ENCODE measurements at regions not wholly inside any gene's neighbourhood (a gene's known extent, or its start where the extent isn't known, plus 50 kb on each side); places are given as distances from the start of the nearest gene placed in this dataset.
"Not testable (repeated sequence)": the region's sequence is repeated elsewhere in the genome, so short reads cannot be mapped to it uniquely, and the experiment has no call there.

GRCh38 chr2:185667452-185667851 is 71.2 kb upstream of the FSIP2 start:
- Histone ChIP-seq H3K36me3 (no peaks in the 10 kb centered on the region), H3K4me3 (no peak overlapping the region), H3K27ac (no peak overlapping the region), H3K27me3 (no peaks in the 10 kb centered on the region), H3K9me3 (no peaks in the 10 kb centered on the region), H3K4me1 (no peaks in the 10 kb centered on the region)
- TF ChIP-seq POLR2A (IDR thresholded peaks at IDR 0.05) = no peak
- intact Hi-C loops (cut with DNase I; ENCODE audit: low total_unique reads) = no loop called here
- no peak for DNase-seq (ENCODE audit: low spot score in 2 of 2)

GRCh38 chr2:185668710-185669109 is 69.9 kb upstream of the FSIP2 start:
- no peak overlapping the region for H3K27ac ChIP-seq
- no peak overlapping the region for H3K4me3 ChIP-seq
- intact Hi-C loops (cut with DNase I; ENCODE audit: low total_unique reads) = no loop called here
- DNase-seq (ENCODE audit: low spot score in 2 of 2) = no peak
- TF ChIP-seq POLR2A (IDR thresholded peaks at IDR 0.05) = no peak
- TF ChIP-seq CTCF (IDR thresholded peaks at IDR 0.05) = no peak
- no peaks in the 10 kb centered on the region for H3K27me3 ChIP-seq
- no peaks in the 10 kb centered on the region for H3K36me3 ChIP-seq
- H3K4me1 ChIP-seq = no peaks in the 10 kb centered on the region
- no peaks in the 10 kb centered on the region for H3K9me3 ChIP-seq

- H3K9me3 ChIP-seq = no peaks in the 10 kb centered on the region
- DNase-seq (ENCODE audit: low spot score in 2 of 2) = no peak
- H3K4me3 ChIP-seq = no peak overlapping the region
- no peaks in the 10 kb centered on the region for H3K4me1 ChIP-seq
- no peak overlapping the region for H3K27ac ChIP-seq
- TF ChIP-seq POLR2A (IDR thresholded peaks at IDR 0.05) (no peak), CTCF (IDR thresholded peaks at IDR 0.05) (no peak), POLR2AphosphoS5 (IDR thresholded peaks at IDR 0.05) (no peak)
- intact Hi-C loops (cut with DNase I; ENCODE audit: low total_unique reads) = no loop called here
- H3K36me3 ChIP-seq = no peaks in the 10 kb centered on the region
- H3K27me3 ChIP-seq = no peaks in the 10 kb centered on the region
Observed at GRCh38 chr2:185674232-185674631, 64.4 kb upstream of the FSIP2 start.

- no peaks in the 10 kb centered on the region for H3K27me3 ChIP-seq
- H3K27ac ChIP-seq = no peak overlapping the region
- no peak for DNase-seq (ENCODE audit: low spot score in 2 of 2)
- no peaks in the 10 kb centered on the region for H3K4me1 ChIP-seq
- no peak overlapping the region for H3K4me3 ChIP-seq
- no peak for TF ChIP-seq CTCF (IDR thresholded peaks at IDR 0.05)
- no peak for TF ChIP-seq POLR2AphosphoS5 (IDR thresholded peaks at IDR 0.05)
- no peak for TF ChIP-seq POLR2A (IDR thresholded peaks at IDR 0.05)
- H3K36me3 ChIP-seq = no peaks in the 10 kb centered on the region
- H3K9me3 ChIP-seq = no peaks in the 10 kb centered on the region
- intact Hi-C loops (cut with DNase I; ENCODE audit: low total_unique reads) = no loop called here
Observed at GRCh38 chr2:185676316-185676715, 62.3 kb upstream of the FSIP2 start.

- DNase-seq (ENCODE audit: low spot score in 2 of 2); H3K27me3 ChIP-seq; H3K27ac ChIP-seq; H3K4me3 ChIP-seq; H3K4me1 ChIP-seq; H3K36me3 ChIP-seq; intact Hi-C loops (cut with DNase I; ENCODE audit: low total_unique reads): not testable (repeated sequence)
- H3K9me3 ChIP-seq = peaks cover 0 to 13% of the 10 kb centered on the region in 2 donors
Observed at GRCh38 chr2:185687001-185687400, 51.6 kb upstream of the FSIP2 start.

GRCh38 chr2:185687967-185688366 is 50.6 kb upstream of the FSIP2 start:
- Histone ChIP-seq H3K4me1 (no peaks in the 10 kb centered on the region), H3K27me3 (no peaks in the 10 kb centered on the region), H3K36me3 (no peaks in the 10 kb centered on the region), H3K4me3 (no peak overlapping the region), H3K27ac (no peak overlapping the region), H3K9me3 (peaks cover 0 to 10% of the 10 kb centered on the region in 2 donors)
- TF ChIP-seq POLR2A (IDR thresholded peaks at IDR 0.05) (no peak), CTCF (IDR thresholded peaks at IDR 0.05) (no peak)
- intact Hi-C loops (cut with DNase I; ENCODE audit: low total_unique reads) = no loop called here
- DNase-seq (ENCODE audit: low spot score in 2 of 2) = no peak
